PC-9 (cell line): ENCODE measurements at regions not wholly inside any gene's neighbourhood (a gene's known extent, or its start where the extent isn't known, plus 50 kb on each side); places are given as distances from the start of the nearest gene placed in this dataset.

Experiments used
- EZH2 ChIP-seq: fragments of 200-600 bp; sonication (generic); IDR thresholded peaks from 2 replicates; pipeline ENCODE4 v1.8.0; 2017; ENCODE audit warnings: antibody characterized with exemption, low read depth
- TF ChIP-seq, protein P1 (sequence below): fragments of 200-600 bp; sonication (generic); conservative IDR thresholded peaks from 2 replicates; pipeline ENCODE4 v1.6.1; 2017; ENCODE audit warnings: mixed run types, antibody characterized with exemption, mild to moderate bottlenecking, moderate library complexity

DNA sequence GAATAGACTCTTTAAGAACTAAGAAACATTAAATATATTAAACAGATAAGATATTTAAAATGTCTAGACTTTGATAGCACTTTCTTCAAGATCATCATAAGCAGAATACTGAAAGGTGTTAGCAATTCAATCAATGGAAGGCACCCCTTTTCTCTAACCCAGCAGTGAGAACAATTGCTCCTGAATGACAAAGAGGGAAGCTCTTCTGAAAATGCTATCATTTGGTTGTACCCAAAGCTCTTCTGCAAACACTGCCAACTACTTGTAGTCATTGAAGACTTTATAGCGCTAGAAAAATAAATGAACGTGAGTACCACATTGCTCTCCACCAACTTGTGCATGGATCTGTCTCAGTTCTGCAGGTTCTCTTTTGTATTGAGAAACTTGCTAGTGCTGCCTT is 62.2 kb upstream of the LMO3 start:
- TF ChIP-seq, protein P1, sequence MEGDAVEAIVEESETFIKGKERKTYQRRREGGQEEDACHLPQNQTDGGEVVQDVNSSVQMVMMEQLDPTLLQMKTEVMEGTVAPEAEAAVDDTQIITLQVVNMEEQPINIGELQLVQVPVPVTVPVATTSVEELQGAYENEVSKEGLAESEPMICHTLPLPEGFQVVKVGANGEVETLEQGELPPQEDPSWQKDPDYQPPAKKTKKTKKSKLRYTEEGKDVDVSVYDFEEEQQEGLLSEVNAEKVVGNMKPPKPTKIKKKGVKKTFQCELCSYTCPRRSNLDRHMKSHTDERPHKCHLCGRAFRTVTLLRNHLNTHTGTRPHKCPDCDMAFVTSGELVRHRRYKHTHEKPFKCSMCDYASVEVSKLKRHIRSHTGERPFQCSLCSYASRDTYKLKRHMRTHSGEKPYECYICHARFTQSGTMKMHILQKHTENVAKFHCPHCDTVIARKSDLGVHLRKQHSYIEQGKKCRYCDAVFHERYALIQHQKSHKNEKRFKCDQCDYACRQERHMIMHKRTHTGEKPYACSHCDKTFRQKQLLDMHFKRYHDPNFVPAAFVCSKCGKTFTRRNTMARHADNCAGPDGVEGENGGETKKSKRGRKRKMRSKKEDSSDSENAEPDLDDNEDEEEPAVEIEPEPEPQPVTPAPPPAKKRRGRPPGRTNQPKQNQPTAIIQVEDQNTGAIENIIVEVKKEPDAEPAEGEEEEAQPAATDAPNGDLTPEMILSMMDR = no peak
- TF ChIP-seq EZH2 = no peak
